H1 (cell line): ENCODE measurements at regions not wholly inside any gene's neighbourhood (a gene's known extent, or its start where the extent isn't known, plus 50 kb on each side); places are given as distances from the start of the nearest gene placed in this dataset.

ENCODE experiments used
- ATF3 ChIP-seq: IDR thresholded peaks from 2 replicates; pipeline ENCODE4 v1.6.1; 2011; ENCODE audit warnings: low read depth, mild to moderate bottlenecking, low read length; ENCODE audit not compliant: insufficient read depth
- CTCF ChIP-seq, 3 experiments: IDR thresholded peaks; 1 replicate in 2 of 3; 2 replicates in 1 of 3; pipeline versions ENCODE4 v1.5.1 to v1.6.1; 2011; ENCODE audit warnings: low read length in 3 of 3, mild to moderate bottlenecking in 3 of 3, inconsistent platforms in 2 of 3, low read depth in 1 of 3, moderate library complexity in 1 of 3; ENCODE audit not compliant: insufficient read depth in 1 of 3; ENCODE audit errors: control extremely low read depth in 1 of 3
- EGR1 ChIP-seq: IDR thresholded peaks from 2 replicates; pipeline ENCODE4 v1.6.1; 2011; ENCODE audit warnings: low read depth, low read length, borderline replicate concordance
- MAX ChIP-seq: IDR thresholded peaks from 2 replicates; pipeline ENCODE4 v1.6.1; 2012; ENCODE audit warnings: inconsistent platforms
- RAD21 ChIP-seq, 2 experiments: IDR thresholded peaks in 1 of 2; conservative IDR thresholded peaks in 1 of 2; 2 replicates each; pipeline ENCODE4 v1.6.1; 2011; ENCODE audit warnings: low read depth in 2 of 2, low read length in 2 of 2, improper control_type of control experiment in 1 of 2, inconsistent platforms in 1 of 2, mild to moderate bottlenecking in 1 of 2, moderate library complexity in 1 of 2
- RNF2 ChIP-seq: fragments of 200-900, 300-1000 bp; sonication (generic); IDR thresholded peaks from 2 replicates; pipeline ENCODE4 v1.7.1; 2016; ENCODE audit warnings: borderline replicate concordance, low read depth, mild to moderate bottlenecking, antibody characterized with exemption, low read length; ENCODE audit not compliant: poor library complexity, severe bottlenecking; ENCODE audit errors: missing control alignments
- SP1 ChIP-seq: IDR thresholded peaks from 2 replicates; pipeline ENCODE4 v1.6.1; 2011; ENCODE audit warnings: low read depth, low read length

- no peak for TF ChIP-seq CTCF (IDR thresholded peaks at IDR 0.05; ENCODE audit: control extremely low read depth in 1 of 3, insufficient read depth in 1 of 3, low read depth in 1 of 3, low read length in 3 of 3)
- TF ChIP-seq SP1, result no peak
- TF ChIP-seq RNF2, result no peak
- no peak for TF ChIP-seq RAD21 (IDR thresholded peaks at IDR 0.05 in 1 of 2, conservative IDR thresholded peaks at IDR 0.05 in 1 of 2; ENCODE audit: low read depth in 2 of 2, low read length in 2 of 2)
- TF ChIP-seq EGR1, result no peak
- TF ChIP-seq ATF3, result no peak
- TF ChIP-seq MAX, result no peak
These were observed 268.3 kb upstream of the ARID1B start (continued) for GRCh38 chr6:156508923-156509322.
